AG10803 (cell line): ENCODE measurements at regions not wholly inside any gene's neighbourhood (a gene's known extent, or its start where the extent isn't known, plus 50 kb on each side); places are given as distances from the start of the nearest gene placed in this dataset.

Source experiments
- DNase-seq: peaks from one replicate; pipeline ENCODE4 v3.0.0; 2010; ENCODE audit warnings: low read depth
- H3K4me3 ChIP-seq: 2 replicates; pipeline ENCODE4 v1.5.1; 2011; ENCODE audit warnings: mild to moderate bottlenecking, low read length, control low read depth
- CTCF ChIP-seq: conservative IDR thresholded peaks from 2 replicates; pipeline ENCODE4 v1.5.1; 2011; ENCODE audit warnings: mild to moderate bottlenecking, low read length, control low read depth, inconsistent platforms

- DNase-seq: no peak
- no peak for TF ChIP-seq CTCF
- no peak overlapping the region for H3K4me3 ChIP-seq
These were observed 197.0 kb downstream of the ANAPC1 start for GRCh38 chr2:111686994-111687393.

GRCh38 chr2:111687911-111688310, 196.1 kb downstream of the ANAPC1 start:
- no peak for DNase-seq
- no peak for TF ChIP-seq CTCF
- H3K4me3 ChIP-seq: no peak overlapping the region

- H3K4me3 ChIP-seq: no peak overlapping the region
- peak; percentile 27 for DNase-seq
- TF ChIP-seq CTCF: no peak
These were observed 195.5 kb downstream of the ANAPC1 start for GRCh38 chr2:111688482-111688881.

DNA sequence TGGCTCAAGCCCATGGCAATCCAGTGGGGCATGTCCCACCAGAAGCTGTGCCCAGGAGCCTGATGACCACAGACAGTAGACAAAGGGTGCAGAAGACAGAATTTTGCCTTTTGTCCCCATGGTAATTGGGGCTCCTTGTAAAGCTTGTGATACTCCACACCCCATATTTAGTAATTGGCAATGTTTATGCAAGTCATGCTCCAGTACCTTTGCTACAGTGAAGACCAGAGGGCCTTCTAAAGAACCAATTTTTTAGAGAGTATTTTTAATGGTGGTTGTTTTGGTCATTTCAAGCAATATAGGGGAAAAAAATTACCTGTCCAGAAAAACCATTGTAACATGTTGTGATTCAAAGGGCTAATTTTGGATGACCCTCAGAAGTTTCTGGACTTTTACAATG, 194.8 kb downstream of the ANAPC1 start:
- TF ChIP-seq CTCF: no peak
- DNase-seq: no peak
- H3K4me3 ChIP-seq: no peak overlapping the region

DNA sequence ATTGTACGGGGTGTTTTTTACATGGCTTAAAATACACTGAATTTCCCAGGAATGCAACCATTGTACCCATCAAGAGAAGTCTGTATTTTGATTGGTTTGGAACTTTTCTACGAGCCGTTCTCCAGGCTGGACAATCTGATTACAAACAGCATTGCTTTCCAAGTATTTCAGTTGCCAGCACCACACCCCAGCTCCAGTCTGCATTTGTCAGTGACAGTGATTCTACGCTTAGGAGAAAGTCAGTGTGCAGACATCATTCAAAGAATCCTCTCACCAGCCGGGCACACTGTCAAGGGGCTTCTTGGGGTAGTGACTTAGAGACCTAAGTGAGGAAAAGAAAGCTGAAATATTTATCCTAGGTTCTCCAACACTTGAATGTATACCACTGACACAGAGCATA, 194.1 kb downstream of the ANAPC1 start:
- H3K4me3 ChIP-seq: no peak overlapping the region
- DNase-seq: no peak
- no peak for TF ChIP-seq CTCF

DNA sequence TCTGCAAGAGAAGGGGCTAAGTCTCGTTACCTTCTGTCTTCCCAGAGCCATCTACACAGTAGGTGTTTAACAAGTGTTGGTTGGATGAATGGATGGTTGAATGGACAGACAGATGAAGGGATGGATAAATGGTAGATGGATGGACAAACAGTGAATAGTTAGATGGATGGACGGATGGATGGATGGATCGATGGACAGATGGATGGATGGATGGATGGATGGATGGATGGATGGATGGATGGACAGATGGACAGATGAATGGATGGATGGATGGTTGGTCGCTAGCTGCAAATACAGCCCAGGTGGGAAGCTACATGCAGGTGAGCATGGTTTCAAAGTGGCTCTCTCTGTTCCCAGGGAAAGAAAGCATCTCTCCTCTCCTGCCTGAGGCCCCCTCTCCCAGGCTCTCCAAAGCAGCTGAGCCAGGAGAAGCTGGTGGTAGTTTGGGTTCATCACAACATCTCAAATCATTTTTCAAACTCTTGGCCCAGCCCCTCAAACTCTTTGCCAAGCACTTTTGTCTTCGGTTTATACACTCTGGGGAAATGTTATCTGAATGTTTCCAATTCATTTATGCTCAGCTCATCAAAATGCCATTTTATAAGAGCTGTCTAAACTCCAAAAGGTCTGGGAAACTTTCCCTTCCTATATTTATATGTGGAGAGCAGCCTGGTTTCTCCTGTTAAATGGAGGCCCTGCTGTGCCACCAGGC, 192.7 kb downstream of the ANAPC1 start:
- DNase-seq: no peak
- no peak for TF ChIP-seq CTCF
- H3K4me3 ChIP-seq: no peak overlapping the region

GRCh38 chr2:111692311-111692710, 191.7 kb downstream of the ANAPC1 start:
- no peak overlapping the region for H3K4me3 ChIP-seq
- TF ChIP-seq CTCF: peak; percentile 14; the same call in 1 of the 2 replicates
- DNase-seq: no peak
